Pancreas (tissue), 10 donors: ENCODE measurements at regions not wholly inside any gene's neighbourhood (a gene's known extent, or its start where the extent isn't known, plus 50 kb on each side); places are given as distances from the start of the nearest gene placed in this dataset.
A peak's percentile ranks its signal among the peaks of the same experiment; 100 is the strongest.
"Not testable (repeated sequence)": the region's sequence is repeated elsewhere in the genome, so short reads cannot be mapped to it uniquely, and the experiment has no call there.

Experiments
- ATAC-seq, 4 donors: fragments of 200-7000 bp; cut with Tn5 transposase; one replicate each; pipeline versions ENCODE4 v1.8.0 to v1.9.1; 2020; ENCODE audit warnings: mild to moderate bottlenecking in 4 of 4, moderate library complexity in 4 of 4
- DNase-seq, 6 donors: peaks; one replicate each; pipeline ENCODE4 v3.0.0-alpha.2; 2020
- FAIRE-seq: peaks from 2 replicates; lab custom pipeline; 2012; peaks lifted over from hg19 to GRCh38; lab: Jason Lieb, UNC
- H3K27ac ChIP-seq, 4 donors: fragments of 200-600 bp; sonication (generic); 1 replicate in 3 of 4; 2 replicates in 1 of 4; pipeline versions ENCODE4 v1.5.0 to v1.8.0; 2020
- H3K27me3 ChIP-seq, 4 donors: fragments of 200-600 bp; one replicate each; pipeline ENCODE4 v1.8.0; 2021
- H3K36me3 ChIP-seq, 3 donors: fragments of 200-600 bp; sonication (generic) in 1 of 3; one replicate each; pipeline versions ENCODE4 v1.5.0 to v1.8.0; 2020 to 2021
- H3K4me1 ChIP-seq, 3 donors: fragments of 200-600 bp; one replicate each; pipeline ENCODE4 v1.8.0; 2021
- H3K4me3 ChIP-seq, 4 donors: fragments of 200-600 bp; sonication (generic) in 2 of 4; one replicate each; pipeline versions ENCODE4 v1.5.0 to v1.8.0; 2020 to 2021
- H3K9me3 ChIP-seq, 4 donors: fragments of 200-600 bp; one replicate each; pipeline ENCODE4 v1.8.0; 2021
- CTCF ChIP-seq, 4 donors: fragments of 200-600 bp; sonication (generic) in 3 of 4; IDR thresholded peaks; one replicate each; pipeline versions ENCODE4 v1.5.0 to v1.8.0; 2021; ENCODE audit warnings: antibody characterized with exemption in 4 of 4
- WGBS, 2 donors: extraction: QIAGEN DNeasy Blood & Tissue Kit; methylation state at CpG; one replicate each; pipeline ENCODE4 v1.1.7; 2013; 5-methylcytosine and 5-hydroxymethylcytosine counted together
- intact Hi-C, 3 donors: fragments of 100-400 bp; cut with DNase I; formaldehyde crosslinking; loops; one replicate each; pipeline versions ENCODE4 v1.11.1 to v1.14.2; 2022
- donor health status: healthy with polysubstance abuse.
- donor health status: DM: no; HTN: no; CAD: no; lungs with moderate emphysema.
- donor health status: DM: no; HTN: no; CAD: no.
- donor health status: control.
- donor health status: control.
- donor health status: Bipolar disorder and iron deficiency.
- donor health status: DM: yes; HTN: yes; CAD: no.
- donor health status: DM: no; HTN: no; CAD: no.
- donor health status: DM: no; HTN: no; CAD: no.
- donor health status: DM: yes; HTN: yes; CAD: no.

- intact Hi-C loops: no loop called here
- 90 to 96% methylated on average over 2 of the region's 2 CpGs for WGBS, 2 donors
- DNase-seq: no peak
- no peak overlapping the region for H3K4me3 ChIP-seq
- H3K27ac ChIP-seq: no peak overlapping the region
- H3K36me3 ChIP-seq: no peaks in the 10 kb centered on the region
- no peaks in the 10 kb centered on the region for H3K4me1 ChIP-seq
- no peak for ATAC-seq
- H3K9me3 ChIP-seq: no peaks in the 10 kb centered on the region
- no peak for TF ChIP-seq CTCF (IDR thresholded peaks at IDR 0.05)
- no peaks in the 10 kb centered on the region for H3K27me3 ChIP-seq
- no peak for FAIRE-seq
Observed at GRCh38 chr7:114345494-114345893, 69.1 kb upstream of the FOXP2 start.

GRCh38 chr7:114343949-114344708 is 70.5 kb upstream of the FOXP2 start:
- intact Hi-C loops: no loop called here
- H3K27me3 ChIP-seq: no peaks in the 10 kb centered on the region
- H3K4me3 ChIP-seq: no peak overlapping the region
- H3K4me1 ChIP-seq: peaks cover 0 to 5% (median 0%) of the 10 kb centered on the region in 3 donors
- no peaks in the 10 kb centered on the region for H3K36me3 ChIP-seq
- TF ChIP-seq CTCF (IDR thresholded peaks at IDR 0.05): no peak
- DNase-seq: no peak
- no peak for ATAC-seq
- no peaks in the 10 kb centered on the region for H3K9me3 ChIP-seq
- WGBS, 2 donors: 85 to 90% methylated on average over 9 of the region's 9 CpGs
- H3K27ac ChIP-seq: no peak overlapping the region
- no peak for FAIRE-seq

- H3K27me3 ChIP-seq: no peaks in the 10 kb centered on the region
- 31 to 38% methylated on average over 1 of the region's 1 CpG for WGBS, 2 donors
- no peak overlapping the region for H3K4me3 ChIP-seq
- no peaks in the 10 kb centered on the region for H3K36me3 ChIP-seq
- no peak for ATAC-seq
- TF ChIP-seq CTCF (IDR thresholded peaks at IDR 0.05): no peak
- DNase-seq: no peak
- no peak overlapping the region for H3K27ac ChIP-seq
- H3K9me3 ChIP-seq: no peaks in the 10 kb centered on the region
- peak; percentile 88 for FAIRE-seq
- H3K4me1 ChIP-seq: peaks cover 0 to 5% (median 0%) of the 10 kb centered on the region in 3 donors
- intact Hi-C loops: no loop called here
Observed at GRCh38 chr7:114342431-114343179, 72.0 kb upstream of the FOXP2 start.

GRCh38 chr7:114341648-114342047 is 73.0 kb upstream of the FOXP2 start:
- intact Hi-C loops: no loop called here
- Histone ChIP-seq H3K36me3 (no peaks in the 10 kb centered on the region), H3K4me3 (no peak overlapping the region), H3K27ac (no peak overlapping the region), H3K9me3 (no peaks in the 10 kb centered on the region), H3K4me1 (peaks cover 0 to 5% (median 0%) of the 10 kb centered on the region in 3 donors), H3K27me3 (no peaks in the 10 kb centered on the region)
- no peak for TF ChIP-seq CTCF (IDR thresholded peaks at IDR 0.05)
- FAIRE-seq: no peak
- DNase-seq: no peak
- no peak for ATAC-seq
- 94% methylated on average over 3 of the region's 3 CpGs for WGBS, 2 donors

- Histone ChIP-seq H3K27me3 (no peaks in the 10 kb centered on the region), H3K27ac (no peak overlapping the region), H3K36me3 (no peaks in the 10 kb centered on the region), H3K4me3 (no peak overlapping the region), H3K9me3 (no peaks in the 10 kb centered on the region), H3K4me1 (peaks cover 0 to 4% (median 0%) of the 10 kb centered on the region in 3 donors)
- WGBS, 2 donors: 51 to 52% methylated on average over 1 of the region's 1 CpG
- ATAC-seq (no peak), FAIRE-seq (no peak), DNase-seq (no peak)
- intact Hi-C loops: no loop called here
- TF ChIP-seq CTCF (IDR thresholded peaks at IDR 0.05): no peak
Observed at GRCh38 chr7:114334989-114335388, 79.6 kb upstream of the FOXP2 start.

- FAIRE-seq, H3K4me1 ChIP-seq, ATAC-seq, H3K9me3 ChIP-seq, DNase-seq, H3K27ac ChIP-seq, H3K4me3 ChIP-seq, intact Hi-C loops, H3K27me3 ChIP-seq, H3K36me3 ChIP-seq: not testable (repeated sequence)
- WGBS, 2 donors: 86 to 98% methylated on average over 10 of the region's 10 CpGs
Observed at GRCh38 chr7:114329458-114329857, 85.2 kb upstream of the FOXP2 start.
